Adrenal gland (tissue), 5 donors: ENCODE measurements at regions not wholly inside any gene's neighbourhood (a gene's known extent, or its start where the extent isn't known, plus 50 kb on each side); places are given as distances from the start of the nearest gene placed in this dataset.

ENCODE experiments used
- POLR2A ChIP-seq, 2 donors: fragments of 450-650 bp; IDR thresholded peaks; one replicate each; pipeline ENCODE4 v1.6.1; 2017; ENCODE audit warnings: antibody characterized with exemption in 2 of 2, mild to moderate bottlenecking in 2 of 2, moderate library complexity in 1 of 2
- TF ChIP-seq, protein P1 (sequence below), 6 experiments: fragments of 450-650 bp in 4 of 6; fragments of 200-600 bp in 2 of 6; sonication (generic) in 1 of 6; IDR thresholded peaks; 1 replicate in 5 of 6; 2 replicates in 1 of 6; pipeline versions ENCODE4 v1.5.1 to v1.8.0; 2016 to 2021; ENCODE audit warnings: antibody characterized with exemption in 6 of 6, mild to moderate bottlenecking in 2 of 6, moderate library complexity in 1 of 6
- donor health status: DM: no; HTN: no; CAD: no.

DNA sequence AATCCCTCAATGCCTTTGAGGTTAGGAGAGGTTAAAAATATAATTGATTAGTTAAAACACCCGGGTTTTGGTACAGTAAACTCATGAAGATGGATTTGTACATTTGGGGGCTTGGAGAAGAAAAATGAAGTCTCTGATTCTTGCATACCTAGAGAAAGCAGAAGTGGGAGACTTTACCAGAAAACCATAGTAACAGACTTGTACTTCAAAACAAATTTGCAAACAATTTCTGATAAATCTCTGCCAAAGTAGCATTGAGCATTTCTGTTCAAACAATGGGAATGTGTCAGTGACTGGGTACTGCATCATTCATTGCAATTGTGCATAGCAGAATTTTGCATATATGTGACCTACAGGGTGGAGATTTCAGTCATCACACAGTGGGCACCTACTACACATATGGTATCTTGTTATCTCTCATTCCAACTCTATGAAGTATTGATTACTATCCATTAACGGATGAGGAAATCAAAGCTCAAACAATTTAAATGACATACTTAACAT is 256.9 kb downstream of the PLK2 start:
- no peak for TF ChIP-seq POLR2A (IDR thresholded peaks at IDR 0.05)
- TF ChIP-seq, protein P1, sequence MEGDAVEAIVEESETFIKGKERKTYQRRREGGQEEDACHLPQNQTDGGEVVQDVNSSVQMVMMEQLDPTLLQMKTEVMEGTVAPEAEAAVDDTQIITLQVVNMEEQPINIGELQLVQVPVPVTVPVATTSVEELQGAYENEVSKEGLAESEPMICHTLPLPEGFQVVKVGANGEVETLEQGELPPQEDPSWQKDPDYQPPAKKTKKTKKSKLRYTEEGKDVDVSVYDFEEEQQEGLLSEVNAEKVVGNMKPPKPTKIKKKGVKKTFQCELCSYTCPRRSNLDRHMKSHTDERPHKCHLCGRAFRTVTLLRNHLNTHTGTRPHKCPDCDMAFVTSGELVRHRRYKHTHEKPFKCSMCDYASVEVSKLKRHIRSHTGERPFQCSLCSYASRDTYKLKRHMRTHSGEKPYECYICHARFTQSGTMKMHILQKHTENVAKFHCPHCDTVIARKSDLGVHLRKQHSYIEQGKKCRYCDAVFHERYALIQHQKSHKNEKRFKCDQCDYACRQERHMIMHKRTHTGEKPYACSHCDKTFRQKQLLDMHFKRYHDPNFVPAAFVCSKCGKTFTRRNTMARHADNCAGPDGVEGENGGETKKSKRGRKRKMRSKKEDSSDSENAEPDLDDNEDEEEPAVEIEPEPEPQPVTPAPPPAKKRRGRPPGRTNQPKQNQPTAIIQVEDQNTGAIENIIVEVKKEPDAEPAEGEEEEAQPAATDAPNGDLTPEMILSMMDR (IDR thresholded peaks at IDR 0.05), result no peak
